ENCODE measurements at regions not wholly inside any gene's neighbourhood (a gene's known extent, or its start where the extent isn't known, plus 50 kb on each side); places are given as distances from the start of the nearest gene placed in this dataset.

- no peak for TF ChIP-seq CTCF (IDR thresholded peaks at IDR 0.05; ENCODE audit: low read depth, low read length)
- no peak for DNase-seq (ENCODE audit: low read depth in 2 of 2)
- no peak overlapping the region for H3K4me3 ChIP-seq (replicated peaks in 1 of 2; ENCODE audit: low read depth in 2 of 2, low read length in 2 of 2)
Measured at GRCh38 chr13:58547419-58547818, 915.9 kb downstream of the PCDH17 start.

- no peak for DNase-seq (ENCODE audit: low read depth in 2 of 2)
- TF ChIP-seq CTCF (IDR thresholded peaks at IDR 0.05; ENCODE audit: low read depth, low read length), result no peak
- H3K4me3 ChIP-seq (replicated peaks in 1 of 2; ENCODE audit: low read depth in 2 of 2, low read length in 2 of 2), result no peak overlapping the region
Measured at GRCh38 chr13:58566176-58566575, 934.6 kb downstream of the PCDH17 start.

GRCh38 chr13:58573743-58574142, 942.2 kb downstream of the PCDH17 start:
- no peak overlapping the region for H3K4me3 ChIP-seq (replicated peaks in 1 of 2; ENCODE audit: low read depth in 2 of 2, low read length in 2 of 2)
- TF ChIP-seq CTCF (IDR thresholded peaks at IDR 0.05; ENCODE audit: low read depth, low read length), result no peak
- DNase-seq (ENCODE audit: low read depth in 2 of 2), result no peak

- H3K4me3 ChIP-seq (replicated peaks in 1 of 2; ENCODE audit: low read depth in 2 of 2, low read length in 2 of 2), result no peak overlapping the region
- no peak for TF ChIP-seq CTCF (IDR thresholded peaks at IDR 0.05; ENCODE audit: low read depth, low read length)
- no peak for DNase-seq (ENCODE audit: low read depth in 2 of 2)
Measured at GRCh38 chr13:58574791-58575190, 943.2 kb downstream of the PCDH17 start.

- DNase-seq (ENCODE audit: low read depth in 2 of 2), result no peak
- no peak overlapping the region for H3K4me3 ChIP-seq (replicated peaks in 1 of 2; ENCODE audit: low read depth in 2 of 2, low read length in 2 of 2)
- TF ChIP-seq CTCF (IDR thresholded peaks at IDR 0.05; ENCODE audit: low read depth, low read length), result no peak
Measured at GRCh38 chr13:58579468-58579867, 947.9 kb downstream of the PCDH17 start.

- DNase-seq (ENCODE audit: low read depth in 2 of 2), result peak in 1 of 2 donors; percentile 47
- TF ChIP-seq CTCF (IDR thresholded peaks at IDR 0.05; ENCODE audit: low read depth, low read length), result no peak
Measured at GRCh38 chr13:58583966-58584365, 952.4 kb downstream of the PCDH17 start.

GRCh38 chr13:58584610-58585009, 953.1 kb downstream of the PCDH17 start:
- H3K4me3 ChIP-seq (replicated peaks in 1 of 2; ENCODE audit: low read depth in 2 of 2, low read length in 2 of 2), result no peak overlapping the region
- TF ChIP-seq CTCF (IDR thresholded peaks at IDR 0.05; ENCODE audit: low read depth, low read length), result no peak
- DNase-seq (ENCODE audit: low read depth in 2 of 2), result no peak

More at GRCh38 chr13:58583966-58584365, 952.4 kb downstream of the PCDH17 start:
- no peak overlapping the region for H3K4me3 ChIP-seq (replicated peaks in 1 of 2; ENCODE audit: low read depth in 2 of 2, low read length in 2 of 2)
